DND-41 (cell line): ENCODE measurements at regions not wholly inside any gene's neighbourhood (a gene's known extent, or its start where the extent isn't known, plus 50 kb on each side); places are given as distances from the start of the nearest gene placed in this dataset.

Experiments used
- ATAC-seq: fragments of 200-7000 bp; cut with Tn5 transposase; 3 replicates; pipeline ENCODE4 v1.9.1; 2021; ENCODE audit warnings: low read depth; ENCODE audit not compliant: insufficient read depth
- DNase-seq: peaks from one replicate; pipeline ENCODE4 v3.0.0-alpha.2; 2020
- H2AFZ ChIP-seq: 2 replicates; pipeline ENCODE4 v1.6.0; 2012; ENCODE audit warnings: low read depth, low read length
- H3K27ac ChIP-seq: 2 replicates; pipeline ENCODE4 v1.5.1; 2012; ENCODE audit warnings: low read length, inconsistent platforms
- H3K27me3 ChIP-seq: fragments of 200-600 bp; sonication (generic); 2 replicates; pipeline ENCODE4 v1.6.0; 2012; ENCODE audit warnings: low read length, mild to moderate bottlenecking, inconsistent platforms; ENCODE audit not compliant: insufficient read depth, poor library complexity
- H3K36me3 ChIP-seq: 2 replicates; pipeline ENCODE4 v1.5.1; 2012; ENCODE audit warnings: low read length, inconsistent platforms; ENCODE audit not compliant: insufficient read depth
- H3K4me1 ChIP-seq: 2 replicates; pipeline ENCODE4 v1.5.1; 2012; ENCODE audit warnings: mild to moderate bottlenecking, low read length; ENCODE audit not compliant: insufficient read depth
- H3K4me2 ChIP-seq: 2 replicates; pipeline ENCODE4 v1.6.0; 2012; ENCODE audit warnings: mild to moderate bottlenecking, moderate library complexity, low read length, inconsistent platforms; ENCODE audit not compliant: insufficient read depth
- H3K4me3 ChIP-seq, 2 experiments: fragments of 200-600 bp in 1 of 2; shearing (Covaris generic) in 1 of 2; 2 replicates each; pipeline ENCODE4 v1.5.1; 2012 to 2016; ENCODE audit warnings: inconsistent platforms in 2 of 2, low read length in 2 of 2, mild to moderate bottlenecking in 2 of 2, low read depth in 1 of 2, moderate library complexity in 1 of 2
- H3K79me2 ChIP-seq: 2 replicates; pipeline ENCODE4 v1.6.0; 2012; ENCODE audit warnings: low read length, inconsistent platforms; ENCODE audit not compliant: insufficient read depth
- H3K9ac ChIP-seq: 2 replicates; pipeline ENCODE4 v1.6.0; 2012; ENCODE audit warnings: low read depth, mild to moderate bottlenecking, inconsistent platforms, low read length, moderate library complexity
- H3K9me3 ChIP-seq: 2 replicates; pipeline ENCODE4 v1.5.1; 2012; ENCODE audit warnings: low read length, moderate library complexity, mild to moderate bottlenecking, inconsistent platforms; ENCODE audit not compliant: insufficient read depth, severe bottlenecking
- H4K20me1 ChIP-seq: 2 replicates; pipeline ENCODE4 v1.6.0; 2012; ENCODE audit warnings: low read length; ENCODE audit not compliant: insufficient read depth
- EZH2 ChIP-seq: IDR thresholded peaks from 3 replicates; pipeline ENCODE4 v1.6.1; 2012; ENCODE audit warnings: borderline replicate concordance, low read depth, mild to moderate bottlenecking, moderate library complexity, low read length, inconsistent platforms; ENCODE audit not compliant: severe bottlenecking
- TF ChIP-seq, protein P1 (sequence below): IDR thresholded peaks from 2 replicates; pipeline ENCODE4 v1.5.1; 2012; ENCODE audit warnings: borderline replicate concordance, low read length, moderate library complexity, mild to moderate bottlenecking; ENCODE audit not compliant: poor library complexity, severe bottlenecking; ENCODE audit errors: extremely low read depth

DNA sequence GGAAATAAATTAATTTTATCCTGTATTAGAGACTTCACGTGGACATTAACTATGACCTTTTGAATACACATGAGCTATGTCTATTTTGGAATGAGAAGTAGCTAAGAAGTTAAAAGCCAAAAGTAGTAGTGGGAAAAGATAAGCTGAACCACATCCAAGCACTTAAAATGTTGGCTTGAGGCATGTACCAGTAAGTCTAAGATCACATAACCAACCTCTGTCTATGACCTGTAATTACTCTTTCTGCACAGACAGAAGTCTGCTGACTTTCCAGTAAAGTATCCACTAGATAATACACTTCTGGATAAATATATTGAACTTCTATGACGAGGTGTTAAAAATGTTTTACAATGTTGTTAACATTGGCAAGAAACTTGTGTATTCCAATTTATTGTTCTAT lies 68.7 kb downstream of the LIG4 start:
- Histone ChIP-seq H3K27me3 (no peaks in the 10 kb centered on the region), H3K9me3 (no peaks in the 10 kb centered on the region), H3K27ac (no peak overlapping the region), H3K36me3 (no peaks in the 10 kb centered on the region), H3K4me1 (no peaks in the 10 kb centered on the region), H3K9ac (no peak overlapping the region), H3K4me3 (no peak overlapping the region), H3K79me2 (no peaks in the 10 kb centered on the region), H2AFZ (no peak overlapping the region), H3K4me2 (no peak overlapping the region), H4K20me1 (no peaks in the 10 kb centered on the region)
- ATAC-seq (no peak), DNase-seq (no peak)
- TF ChIP-seq, protein P1, sequence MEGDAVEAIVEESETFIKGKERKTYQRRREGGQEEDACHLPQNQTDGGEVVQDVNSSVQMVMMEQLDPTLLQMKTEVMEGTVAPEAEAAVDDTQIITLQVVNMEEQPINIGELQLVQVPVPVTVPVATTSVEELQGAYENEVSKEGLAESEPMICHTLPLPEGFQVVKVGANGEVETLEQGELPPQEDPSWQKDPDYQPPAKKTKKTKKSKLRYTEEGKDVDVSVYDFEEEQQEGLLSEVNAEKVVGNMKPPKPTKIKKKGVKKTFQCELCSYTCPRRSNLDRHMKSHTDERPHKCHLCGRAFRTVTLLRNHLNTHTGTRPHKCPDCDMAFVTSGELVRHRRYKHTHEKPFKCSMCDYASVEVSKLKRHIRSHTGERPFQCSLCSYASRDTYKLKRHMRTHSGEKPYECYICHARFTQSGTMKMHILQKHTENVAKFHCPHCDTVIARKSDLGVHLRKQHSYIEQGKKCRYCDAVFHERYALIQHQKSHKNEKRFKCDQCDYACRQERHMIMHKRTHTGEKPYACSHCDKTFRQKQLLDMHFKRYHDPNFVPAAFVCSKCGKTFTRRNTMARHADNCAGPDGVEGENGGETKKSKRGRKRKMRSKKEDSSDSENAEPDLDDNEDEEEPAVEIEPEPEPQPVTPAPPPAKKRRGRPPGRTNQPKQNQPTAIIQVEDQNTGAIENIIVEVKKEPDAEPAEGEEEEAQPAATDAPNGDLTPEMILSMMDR: no peak
- TF ChIP-seq EZH2: no peak

DNA sequence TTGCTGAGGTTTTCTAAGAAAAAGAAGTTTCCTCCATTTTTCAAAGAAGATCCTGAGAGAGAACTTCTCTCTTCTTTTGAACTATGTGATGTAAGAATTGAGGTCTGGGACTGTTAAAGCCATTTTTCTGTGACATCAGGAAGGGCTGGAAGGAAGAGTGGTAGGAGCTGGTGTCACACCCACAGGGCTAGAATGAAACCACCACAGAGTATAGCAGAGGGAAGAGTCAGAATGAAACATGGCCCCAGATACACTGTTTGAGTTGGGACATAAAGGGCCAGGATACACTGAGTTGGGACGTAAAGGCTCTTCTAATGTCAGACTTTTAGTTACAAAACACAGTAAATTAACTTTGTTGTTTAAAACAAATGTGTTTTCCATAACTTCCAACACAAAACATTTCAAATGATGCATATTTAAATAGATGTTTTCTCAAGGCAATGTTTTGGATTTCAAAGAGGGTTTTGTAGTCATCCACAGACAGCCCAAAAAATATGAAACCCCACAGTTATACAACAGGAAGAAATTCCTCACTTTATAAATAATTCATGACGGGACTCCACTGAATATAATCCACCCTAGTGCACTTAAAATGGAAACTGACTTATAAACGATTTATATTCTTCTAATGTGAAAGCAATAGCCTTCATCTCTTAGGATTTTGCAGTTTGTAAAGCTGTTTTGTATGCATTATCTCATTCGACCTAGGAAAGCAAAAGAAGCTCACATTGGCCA lies 72.5 kb downstream of the LIG4 start:
- Histone ChIP-seq H3K4me1 (no peaks in the 10 kb centered on the region), H2AFZ (no peak overlapping the region), H3K9me3 (no peaks in the 10 kb centered on the region), H3K9ac (no peak overlapping the region), H3K27me3 (no peaks in the 10 kb centered on the region), H4K20me1 (no peaks in the 10 kb centered on the region), H3K79me2 (no peaks in the 10 kb centered on the region), H3K4me3 (no peak overlapping the region), H3K36me3 (no peaks in the 10 kb centered on the region), H3K27ac (no peak overlapping the region), H3K4me2 (no peak overlapping the region)
- TF ChIP-seq EZH2: no peak
- TF ChIP-seq, protein P1: no peak
- DNase-seq: no peak
- no peak for ATAC-seq

GRCh38 chr13:108137176-108137575 lies 78.2 kb downstream of the LIG4 start:
- no peaks in the 10 kb centered on the region for H3K36me3 ChIP-seq
- DNase-seq (no peak), ATAC-seq (no peak)
- no peaks in the 10 kb centered on the region for H3K79me2 ChIP-seq
- no peaks in the 10 kb centered on the region for H3K27me3 ChIP-seq
- no peaks in the 10 kb centered on the region for H3K9me3 ChIP-seq
- TF ChIP-seq, protein P1: no peak
- TF ChIP-seq EZH2: no peak
- no peaks in the 10 kb centered on the region for H4K20me1 ChIP-seq
- no peak overlapping the region for H2AFZ ChIP-seq
- no peak overlapping the region for H3K4me3 ChIP-seq
- no peaks in the 10 kb centered on the region for H3K4me1 ChIP-seq
- H3K4me2 ChIP-seq: no peak overlapping the region
- no peak overlapping the region for H3K27ac ChIP-seq
- no peak overlapping the region for H3K9ac ChIP-seq

- no peaks in the 10 kb centered on the region for H3K79me2 ChIP-seq
- H3K9ac ChIP-seq: no peak overlapping the region
- TF ChIP-seq, protein P1: no peak
- TF ChIP-seq EZH2: no peak
- ATAC-seq (no peak), DNase-seq (no peak)
- no peaks in the 10 kb centered on the region for H3K9me3 ChIP-seq
- no peaks in the 10 kb centered on the region for H3K4me1 ChIP-seq
- H4K20me1 ChIP-seq: no peaks in the 10 kb centered on the region
- H3K4me2 ChIP-seq: no peak overlapping the region
- H3K27me3 ChIP-seq: no peaks in the 10 kb centered on the region
- no peak overlapping the region for H3K27ac ChIP-seq
- H3K36me3 ChIP-seq: no peaks in the 10 kb centered on the region
- H2AFZ ChIP-seq: no peak overlapping the region
- no peak overlapping the region for H3K4me3 ChIP-seq
Measured at GRCh38 chr13:108127406-108127805, 87.9 kb downstream of the LIG4 start.
